Tibial nerve (tissue), 3 donors: ENCODE measurements at regions not wholly inside any gene's neighbourhood (a gene's known extent, or its start where the extent isn't known, plus 50 kb on each side); places are given as distances from the start of the nearest gene placed in this dataset.

Source experiments
- POLR2A ChIP-seq, 2 donors: fragments of 450-650 bp; IDR thresholded peaks; one replicate each; pipeline ENCODE4 v1.6.1; 2017; ENCODE audit warnings: antibody characterized with exemption in 2 of 2, mild to moderate bottlenecking in 2 of 2, moderate library complexity in 2 of 2
- TF ChIP-seq, protein P1 (sequence below), 5 experiments: fragments of 200-600 bp in 3 of 5; fragments of 450-650 bp in 2 of 5; sonication (generic) in 3 of 5; IDR thresholded peaks; one replicate each; pipeline ENCODE4 v1.5.1; 2016 to 2019; ENCODE audit warnings: antibody characterized with exemption in 5 of 5, mild to moderate bottlenecking in 3 of 5, moderate library complexity in 2 of 5

DNA sequence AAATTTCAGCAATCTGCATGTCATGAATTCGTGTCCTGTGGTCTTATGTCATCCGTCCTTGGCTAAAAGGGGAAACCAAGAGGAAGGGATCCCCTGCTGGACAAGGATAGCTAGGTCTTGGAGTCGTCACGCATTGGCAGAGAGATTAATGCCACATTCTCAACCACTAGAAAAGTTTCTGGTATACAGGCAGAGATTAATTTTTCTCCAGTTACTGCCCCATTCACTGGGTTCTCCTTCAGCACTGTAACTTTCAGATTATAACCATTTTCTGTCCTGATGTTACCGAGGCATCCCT lies 1060.6 kb upstream of the AUTS2 start:
- TF ChIP-seq, protein P1, sequence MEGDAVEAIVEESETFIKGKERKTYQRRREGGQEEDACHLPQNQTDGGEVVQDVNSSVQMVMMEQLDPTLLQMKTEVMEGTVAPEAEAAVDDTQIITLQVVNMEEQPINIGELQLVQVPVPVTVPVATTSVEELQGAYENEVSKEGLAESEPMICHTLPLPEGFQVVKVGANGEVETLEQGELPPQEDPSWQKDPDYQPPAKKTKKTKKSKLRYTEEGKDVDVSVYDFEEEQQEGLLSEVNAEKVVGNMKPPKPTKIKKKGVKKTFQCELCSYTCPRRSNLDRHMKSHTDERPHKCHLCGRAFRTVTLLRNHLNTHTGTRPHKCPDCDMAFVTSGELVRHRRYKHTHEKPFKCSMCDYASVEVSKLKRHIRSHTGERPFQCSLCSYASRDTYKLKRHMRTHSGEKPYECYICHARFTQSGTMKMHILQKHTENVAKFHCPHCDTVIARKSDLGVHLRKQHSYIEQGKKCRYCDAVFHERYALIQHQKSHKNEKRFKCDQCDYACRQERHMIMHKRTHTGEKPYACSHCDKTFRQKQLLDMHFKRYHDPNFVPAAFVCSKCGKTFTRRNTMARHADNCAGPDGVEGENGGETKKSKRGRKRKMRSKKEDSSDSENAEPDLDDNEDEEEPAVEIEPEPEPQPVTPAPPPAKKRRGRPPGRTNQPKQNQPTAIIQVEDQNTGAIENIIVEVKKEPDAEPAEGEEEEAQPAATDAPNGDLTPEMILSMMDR (IDR thresholded peaks at IDR 0.05) = no peak
- no peak for TF ChIP-seq POLR2A (IDR thresholded peaks at IDR 0.05)
